PC-3 (cell line): ENCODE measurements at regions not wholly inside any gene's neighbourhood (a gene's known extent, or its start where the extent isn't known, plus 50 kb on each side); places are given as distances from the start of the nearest gene placed in this dataset.
A peak's percentile ranks its signal among the peaks of the same experiment; 100 is the strongest.

Experiments used
- ATAC-seq: fragments of 200-7000 bp; cut with Tn5 transposase; 2 replicates; pipeline ENCODE4 v1.9.1; 2020; ENCODE audit warnings: mild to moderate bottlenecking, moderate library complexity
- BruUV-seq: library from RNA; stranded (reverse); fragments of 400-500 nt; replicated peaks from 2 replicates; lab custom pipeline; 2021; lab: Mats Ljungman, UMichigan
- CTCF ChIA-PET: fragments of 300-600 bp; sonication (Branson Sonifier 250); formaldehyde crosslinking; loops from one replicate; lab custom pipeline; 2022; ENCODE audit warnings: antibody characterized with exemption; lab: Charles Lee
- POLR2A ChIA-PET: fragments of 300-600 bp; sonication (Branson Sonifier 250); formaldehyde crosslinking; loops from one replicate; lab custom pipeline; 2022; ENCODE audit warnings: antibody characterized with exemption; ENCODE audit not compliant: unreplicated experiment; lab: Charles Lee
- DNase-seq: peaks from one replicate; pipeline ENCODE4 v3.0.0-alpha.2; 2015
- H2AFZ ChIP-seq: fragments of 300-600 bp; sonication (generic); 2 replicates; pipeline ENCODE4 v1.6.0; 2016; ENCODE audit warnings: antibody characterized with exemption, low read length
- H3F3A ChIP-seq: fragments of 300-600 bp; sonication (generic); one replicate; pipeline ENCODE4 v1.6.0; 2017; ENCODE audit warnings: antibody characterized with exemption, low read length, control low read depth, mild to moderate bottlenecking; ENCODE audit not compliant: unreplicated experiment
- H3K27ac ChIP-seq: fragments of 300-600 bp; sonication (generic); 2 replicates; pipeline ENCODE4 v1.5.1; 2016; ENCODE audit warnings: mild to moderate bottlenecking, low read length
- H3K27me3 ChIP-seq: fragments of 300-600 bp; sonication (generic); 2 replicates; pipeline ENCODE4 v1.6.1; 2016; ENCODE audit warnings: low read length, mixed read lengths
- H3K36me3 ChIP-seq: fragments of 300-600 bp; sonication (generic); 2 replicates; pipeline ENCODE4 v1.6.1; 2016; ENCODE audit warnings: low read depth, mixed run types, low read length, mixed read lengths
- H3K4me1 ChIP-seq: fragments of 300-600 bp; sonication (generic); 2 replicates; pipeline ENCODE4 v1.5.1; 2016; ENCODE audit warnings: low read length; ENCODE audit not compliant: insufficient read depth
- H3K4me2 ChIP-seq: fragments of 300-600 bp; sonication (generic); 2 replicates; pipeline ENCODE4 v1.6.0; 2016; ENCODE audit warnings: low read length
- H3K4me3 ChIP-seq: fragments of 300-600 bp; sonication (generic); 2 replicates; pipeline ENCODE4 v1.5.1; 2016; ENCODE audit warnings: mild to moderate bottlenecking, low read length, mixed read lengths
- H3K79me2 ChIP-seq: fragments of 300-600 bp; sonication (generic); 2 replicates; pipeline ENCODE4 v1.6.1; 2017; ENCODE audit warnings: low read length, mixed read lengths
- H3K9ac ChIP-seq: fragments of 300-600 bp; sonication (generic); 2 replicates; pipeline ENCODE4 v1.6.0; 2016; ENCODE audit warnings: mild to moderate bottlenecking, low read length
- H3K9me2 ChIP-seq: fragments of 300-600 bp; sonication (generic); replicated peaks from 2 replicates; pipeline ENCODE4 v1.6.1; 2016; ENCODE audit warnings: mixed run types, low read length, mixed read lengths
- H3K9me3 ChIP-seq: fragments of 300-600 bp; sonication (generic); 2 replicates; pipeline ENCODE4 v1.6.1; 2016; ENCODE audit warnings: low read length, mixed read lengths
- H4K20me1 ChIP-seq: fragments of 300-600 bp; sonication (generic); 2 replicates; pipeline ENCODE4 v1.6.1; 2016; ENCODE audit warnings: low read length, mixed read lengths
- CTCF ChIP-seq: fragments of 300-600 bp; sonication (generic); conservative IDR thresholded peaks from 2 replicates; pipeline ENCODE4 v1.5.1; 2017; ENCODE audit warnings: antibody characterized with exemption, low read depth, mild to moderate bottlenecking, low read length
- EZH2 ChIP-seq: fragments of 300-600 bp; sonication (generic); IDR thresholded peaks from one replicate; pipeline ENCODE4 v1.6.1; 2017; ENCODE audit warnings: antibody characterized with exemption, mild to moderate bottlenecking, low read length; ENCODE audit not compliant: unreplicated experiment
- EZH2phosphoT487 ChIP-seq: fragments of 300-600 bp; sonication (generic); IDR thresholded peaks from 2 replicates; pipeline ENCODE4 v1.6.1; 2018; ENCODE audit warnings: mild to moderate bottlenecking, antibody characterized with exemption, low read length, borderline replicate concordance
- intact Hi-C: fragments of 100-400 bp; cut with micrococcal nuclease; formaldehyde crosslinking; loops from 2 replicates; pipeline ENCODE4 v1.9.0; 2023

GRCh38 chr2:185152186-185152585 is 553.9 kb downstream of the ZNF804A start:
- Histone ChIP-seq H3K36me3 (no peaks in the 10 kb centered on the region), H3K79me2 (no peaks in the 10 kb centered on the region), H3K4me2 (no peak overlapping the region), H3K9me2 (no peaks in the 10 kb centered on the region), H4K20me1 (no peaks in the 10 kb centered on the region), H3F3A (no peaks in the 10 kb centered on the region), H3K9ac (no peak overlapping the region), H3K27ac (no peak overlapping the region), H3K4me1 (no peaks in the 10 kb centered on the region), H2AFZ (no peak overlapping the region), H3K27me3 (no peaks in the 10 kb centered on the region), H3K4me3 (no peak overlapping the region), H3K9me3 (no peaks in the 10 kb centered on the region)
- ChIA-PET CTCF (no interaction called here), POLR2A (no interaction called here)
- intact Hi-C loops: no loop called here
- TF ChIP-seq CTCF: no peak
- TF ChIP-seq EZH2phosphoT487: no peak
- TF ChIP-seq EZH2: no peak
- no peak for ATAC-seq
- no peak for DNase-seq
- no TSS peak for BruUV-seq

- no peaks in the 10 kb centered on the region for H3K4me1 ChIP-seq
- ATAC-seq (no peak), DNase-seq (no peak)
- no peaks in the 10 kb centered on the region for H3K9me2 ChIP-seq
- H3K9me3 ChIP-seq: no peaks in the 10 kb centered on the region
- no peaks in the 10 kb centered on the region for H4K20me1 ChIP-seq
- ChIA-PET POLR2A (interaction anchor here (0.6 kb wide), 1 partner anchor 105 kb away, joined by 3 read pairs; no protein-coding TSS in a partner anchor), CTCF (no interaction called here)
- BruUV-seq: no TSS peak
- no peak overlapping the region for H3K4me3 ChIP-seq
- H3F3A ChIP-seq: no peaks in the 10 kb centered on the region
- no peak overlapping the region for H3K4me2 ChIP-seq
- no peaks in the 10 kb centered on the region for H3K79me2 ChIP-seq
- H3K9ac ChIP-seq: no peak overlapping the region
- no peak overlapping the region for H3K27ac ChIP-seq
- no peak overlapping the region for H2AFZ ChIP-seq
- H3K27me3 ChIP-seq: no peaks in the 10 kb centered on the region
- H3K36me3 ChIP-seq: no peaks in the 10 kb centered on the region
- TF ChIP-seq EZH2 (no peak), EZH2phosphoT487 (no peak), CTCF (no peak)
- intact Hi-C loops: no loop called here
Measured at GRCh38 chr2:185161701-185162100, 563.4 kb downstream of the ZNF804A start.

- no peak overlapping the region for H2AFZ ChIP-seq
- TF ChIP-seq CTCF (no peak), EZH2phosphoT487 (no peak), EZH2 (no peak)
- POLR2A ChIA-PET: no interaction called here
- no peaks in the 10 kb centered on the region for H4K20me1 ChIP-seq
- H3K9me2 ChIP-seq: peaks cover 4% of the 10 kb centered on the region; the same call in 1 of the 2 replicates
- H3K9ac ChIP-seq: no peak overlapping the region
- no peaks in the 10 kb centered on the region for H3K36me3 ChIP-seq
- no peaks in the 10 kb centered on the region for H3K27me3 ChIP-seq
- no peaks in the 10 kb centered on the region for H3K4me1 ChIP-seq
- CTCF ChIA-PET: no interaction called here
- H3K4me2 ChIP-seq: no peak overlapping the region
- H3K79me2 ChIP-seq: no peaks in the 10 kb centered on the region
- intact Hi-C loops: no loop called here
- ATAC-seq: no peak
- H3K9me3 ChIP-seq: no peaks in the 10 kb centered on the region
- H3K27ac ChIP-seq: no peak overlapping the region
- BruUV-seq: no TSS peak
- no peaks in the 10 kb centered on the region for H3F3A ChIP-seq
- peak; percentile 24 for DNase-seq
- no peak overlapping the region for H3K4me3 ChIP-seq
Measured at GRCh38 chr2:185174353-185174752, 564.3 kb upstream of the FSIP2 start.
